ENCODE measurements at regions not wholly inside any gene's neighbourhood (a gene's known extent, or its start where the extent isn't known, plus 50 kb on each side); places are given as distances from the start of the nearest gene placed in this dataset.

- no peak for DNase-seq
- H3K9me3 Mint-ChIP-seq (ENCODE audit: insufficient read depth) = peaks cover 4% of the 10 kb centered on the region
- no peak overlapping the region for H3K4me2 ChIP-seq (replicated peaks; ENCODE audit: low read depth, low read length, poor library complexity, severe bottlenecking)
- H2AFZ ChIP-seq (ENCODE audit: insufficient read depth, low read depth, low read length, poor library complexity, severe bottlenecking) = no peak overlapping the region
- ChIA-PET POLR2A (no interaction called here), CTCF (no interaction called here)
- H3K9me3 ChIP-seq (ENCODE audit: control extremely low read depth in 1 of 3, control insufficient read depth in 2 of 3, insufficient read depth in 1 of 3, low read length in 2 of 3) = peaks cover 0 to 7% (median 1%) of the 10 kb centered on the region in 3 donors
- no peaks in the 10 kb centered on the region for H3K36me3 ChIP-seq (replicated peaks in 1 of 2; ENCODE audit: control extremely low read depth in 1 of 2, control insufficient read depth in 1 of 2, extremely low read depth in 1 of 2, insufficient read depth in 2 of 2, low read length in 1 of 2)
- no peaks in the 10 kb centered on the region for H4K20me1 ChIP-seq (ENCODE audit: control insufficient read depth, insufficient read depth, low read length, poor library complexity, severe bottlenecking)
- no peak overlapping the region for H3K4me3 Mint-ChIP-seq
- H3K9ac ChIP-seq (ENCODE audit: low read length) = no peak overlapping the region
- H3K4me3 ChIP-seq (ENCODE audit: control extremely low read depth in 1 of 5, extremely low read depth in 1 of 5, insufficient read depth in 1 of 5, low read depth in 2 of 5, low read length in 4 of 5) = no peak overlapping the region
- no peak overlapping the region for H3K27ac Mint-ChIP-seq
- H3K27me3 ChIP-seq (replicated peaks in 1 of 4; ENCODE audit: control extremely low read depth in 1 of 4, control insufficient read depth in 3 of 4, insufficient read depth in 4 of 4, low read length in 3 of 4) = no peaks in the 10 kb centered on the region
- no peaks in the 10 kb centered on the region for H3K79me2 ChIP-seq (ENCODE audit: control insufficient read depth, insufficient read depth, low read length)
- intact Hi-C loops (cut with micrococcal nuclease) = no loop called here
- H3K27me3 Mint-ChIP-seq = no peaks in the 10 kb centered on the region
- H3K27ac ChIP-seq (ENCODE audit: low read length in 2 of 2) = no peak overlapping the region
- H3K4me1 ChIP-seq (ENCODE audit: control insufficient read depth in 2 of 2, insufficient read depth in 2 of 2, low read length in 2 of 2) = no peaks in the 10 kb centered on the region
- 0% methylated on average over 1 of the region's 1 CpG for WGBS (ENCODE audit: insufficient coverage)
- H3K4me1 Mint-ChIP-seq = no peaks in the 10 kb centered on the region
- TF ChIP-seq EZH2 (IDR thresholded peaks at IDR 0.05; ENCODE audit: borderline replicate concordance, insufficient read depth, low read depth, low read length, poor library complexity, severe bottlenecking) (no peak), CTCF (IDR thresholded peaks at IDR 0.05) (no peak)
- ATAC-seq (ENCODE audit: low read depth) = no peak
Observed at GRCh38 chr3:94548581-94549316, 485.9 kb downstream of the NSUN3 start.

DNA sequence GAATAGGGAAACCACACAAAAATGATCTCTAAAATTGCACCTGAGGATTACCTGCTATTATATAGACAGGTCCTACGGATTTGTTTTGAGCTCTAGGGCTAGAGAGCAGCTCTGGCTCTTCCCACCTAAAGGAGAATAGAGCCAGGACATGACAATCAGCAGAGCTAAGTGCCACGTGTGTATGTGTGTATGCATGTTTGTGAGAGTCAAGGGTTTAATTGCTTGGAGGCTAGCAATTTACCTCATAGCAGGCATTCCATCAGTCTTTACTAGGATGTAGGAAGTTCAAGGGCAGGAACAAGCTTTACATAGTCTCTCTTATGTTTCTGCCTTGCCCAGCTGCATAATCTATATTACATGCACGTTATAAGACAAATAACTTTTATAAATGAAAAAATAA, 498.2 kb downstream of the NSUN3 start:
- Mint-ChIP-seq H3K27ac (no peak overlapping the region), H3K9me3 (ENCODE audit: insufficient read depth) (peaks cover 2% of the 10 kb centered on the region), H3K27me3 (no peaks in the 10 kb centered on the region), H3K4me1 (no peaks in the 10 kb centered on the region), H3K4me3 (no peak overlapping the region)
- no peaks in the 10 kb centered on the region for H4K20me1 ChIP-seq (ENCODE audit: control insufficient read depth, insufficient read depth, low read length, poor library complexity, severe bottlenecking)
- no peak overlapping the region for H3K9ac ChIP-seq (ENCODE audit: low read length)
- DNase-seq = no peak
- ChIA-PET CTCF (no interaction called here), POLR2A (no interaction called here)
- no peaks in the 10 kb centered on the region for H3K79me2 ChIP-seq (ENCODE audit: control insufficient read depth, insufficient read depth, low read length)
- H3K4me3 ChIP-seq (ENCODE audit: control extremely low read depth in 1 of 5, extremely low read depth in 1 of 5, insufficient read depth in 1 of 5, low read depth in 2 of 5, low read length in 4 of 5) = no peak overlapping the region
- H3K4me1 ChIP-seq (ENCODE audit: control insufficient read depth in 2 of 2, insufficient read depth in 2 of 2, low read length in 2 of 2) = no peaks in the 10 kb centered on the region
- intact Hi-C loops (cut with micrococcal nuclease) = no loop called here
- no peaks in the 10 kb centered on the region for H3K36me3 ChIP-seq (replicated peaks in 1 of 2; ENCODE audit: control extremely low read depth in 1 of 2, control insufficient read depth in 1 of 2, extremely low read depth in 1 of 2, insufficient read depth in 2 of 2, low read length in 1 of 2)
- no peaks in the 10 kb centered on the region for H3K27me3 ChIP-seq (replicated peaks in 1 of 4; ENCODE audit: control extremely low read depth in 1 of 4, control insufficient read depth in 3 of 4, insufficient read depth in 4 of 4, low read length in 3 of 4)
- H3K27ac ChIP-seq (ENCODE audit: low read length in 2 of 2) = no peak overlapping the region
- H3K9me3 ChIP-seq (ENCODE audit: control extremely low read depth in 1 of 3, control insufficient read depth in 2 of 3, insufficient read depth in 1 of 3, low read length in 2 of 3) = peaks cover 0 to 2% (median 0%) of the 10 kb centered on the region in 3 donors
- no peak overlapping the region for H2AFZ ChIP-seq (ENCODE audit: insufficient read depth, low read depth, low read length, poor library complexity, severe bottlenecking)
- ATAC-seq (ENCODE audit: low read depth) = no peak
- TF ChIP-seq CTCF (IDR thresholded peaks at IDR 0.05) = no peak
- WGBS (ENCODE audit: insufficient coverage) = 86% methylated on average over 1 of the region's 3 CpGs
- no peak overlapping the region for H3K4me2 ChIP-seq (replicated peaks; ENCODE audit: low read depth, low read length, poor library complexity, severe bottlenecking)

All from B cell (primary cell).